Thymus (tissue), 11 donors: ENCODE measurements at regions not wholly inside any gene's neighbourhood (a gene's known extent, or its start where the extent isn't known, plus 50 kb on each side); places are given as distances from the start of the nearest gene placed in this dataset.

Experiments used
- DNase-seq, 9 donors: peaks; one replicate each; pipeline ENCODE4 v3.0.0-alpha.2; 2013; ENCODE audit warnings: low spot score in 9 of 9, low read depth in 6 of 9, missing footprints in 1 of 9
- H3K27ac ChIP-seq, 2 donors: one replicate each; pipeline ENCODE4 v1.5.1; 2013; ENCODE audit warnings: control low read depth in 1 of 2, low read depth in 1 of 2, low read length in 1 of 2, mild to moderate bottlenecking in 1 of 2, moderate library complexity in 1 of 2
- H3K27me3 ChIP-seq, 2 donors: one replicate each; pipeline ENCODE4 v1.5.1; 2013; ENCODE audit warnings: low read length in 1 of 2; ENCODE audit not compliant: control insufficient read depth in 2 of 2, insufficient read depth in 1 of 2
- H3K36me3 ChIP-seq, 2 donors: one replicate each; pipeline ENCODE4 v1.5.1; 2013; ENCODE audit warnings: low read length in 1 of 2, mild to moderate bottlenecking in 1 of 2, moderate library complexity in 1 of 2; ENCODE audit not compliant: control insufficient read depth in 2 of 2, insufficient read depth in 2 of 2
- H3K4me1 ChIP-seq, 2 donors: one replicate each; pipeline ENCODE4 v1.5.1; 2013; ENCODE audit warnings: low read length in 2 of 2; ENCODE audit not compliant: control insufficient read depth in 2 of 2, insufficient read depth in 2 of 2
- H3K4me3 ChIP-seq, 2 donors: one replicate each; pipeline ENCODE4 v1.5.1; 2013; ENCODE audit warnings: low read length in 2 of 2, control low read depth in 1 of 2, mild to moderate bottlenecking in 1 of 2
- H3K9me3 ChIP-seq, 2 donors: one replicate each; pipeline ENCODE4 v1.5.1; 2013; ENCODE audit warnings: low read length in 1 of 2, mild to moderate bottlenecking in 1 of 2; ENCODE audit not compliant: control insufficient read depth in 2 of 2, insufficient read depth in 1 of 2
- WGBS: extraction: QIAGEN DNeasy Blood & Tissue Kit; methylation state at CpG from one replicate; pipeline ENCODE4 v1.1.7; 2013; 5-methylcytosine and 5-hydroxymethylcytosine counted together
- donor health status: healthy.

DNA sequence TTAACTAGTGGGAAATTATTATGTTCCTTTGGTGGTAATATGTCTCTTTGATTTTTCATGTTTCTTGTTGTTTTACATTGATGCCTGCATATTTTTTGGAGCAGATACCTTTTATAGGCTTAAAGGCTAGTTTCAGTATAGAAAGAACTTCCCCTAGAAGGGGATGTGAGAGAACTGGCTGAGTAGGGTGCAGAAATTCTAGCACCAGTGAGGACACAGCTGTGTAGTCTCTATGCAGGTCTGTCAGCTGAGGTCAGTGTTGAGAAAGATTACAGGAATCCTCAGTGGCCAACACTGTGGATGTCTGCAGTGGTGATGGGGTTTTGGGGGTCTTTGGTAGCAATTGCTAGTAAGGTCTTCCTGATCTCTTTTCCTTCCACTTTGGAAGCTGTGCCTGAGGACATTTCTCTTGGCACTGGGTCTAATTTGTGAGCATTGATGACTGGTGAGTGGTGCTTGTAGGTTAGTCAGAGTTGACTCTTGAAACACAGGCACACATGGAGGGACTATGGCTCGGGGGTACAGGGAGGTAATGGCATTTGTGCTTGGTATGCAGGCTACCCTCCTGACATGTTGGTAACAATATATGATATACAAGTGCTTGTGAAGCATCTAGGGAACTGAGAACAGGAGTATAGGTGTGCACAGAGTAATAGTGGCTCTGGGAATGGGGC lies 221.4 kb downstream of the SPATA31D1 start:
- Histone ChIP-seq H3K9me3 (no peaks in the 10 kb centered on the region), H3K27me3 (no peaks in the 10 kb centered on the region), H3K4me1 (no peaks in the 10 kb centered on the region), H3K4me3 (no peak overlapping the region), H3K36me3 (no peaks in the 10 kb centered on the region), H3K27ac (no peak overlapping the region)
- DNase-seq: no peak
- 94% methylated on average over 1 of the region's 1 CpG for WGBS

DNA sequence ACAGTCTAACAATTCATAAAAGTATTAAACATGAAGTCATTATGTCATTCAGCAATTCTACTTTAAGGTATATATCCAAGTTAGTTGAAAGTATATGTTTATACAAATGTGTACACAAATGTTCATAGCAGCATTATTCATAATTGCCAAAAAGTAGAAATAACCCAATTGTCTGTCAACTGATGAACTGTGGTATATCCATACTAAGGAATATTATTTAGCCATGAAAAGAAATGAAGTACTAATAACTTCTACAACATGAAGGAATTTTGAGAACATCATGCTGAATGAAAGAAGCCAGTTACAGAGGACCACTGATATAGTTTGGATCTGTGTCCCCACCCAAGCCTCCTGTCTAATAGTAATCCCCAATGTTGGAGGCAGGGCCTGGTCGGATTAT lies 224.3 kb downstream of the SPATA31D1 start:
- H3K27me3 ChIP-seq: no peaks in the 10 kb centered on the region
- no peaks in the 10 kb centered on the region for H3K4me1 ChIP-seq
- no peak overlapping the region for H3K4me3 ChIP-seq
- no peak overlapping the region for H3K27ac ChIP-seq
- WGBS: 98% methylated on average over 1 of the region's 1 CpG
- no peak for DNase-seq
- no peaks in the 10 kb centered on the region for H3K36me3 ChIP-seq
- H3K9me3 ChIP-seq: no peaks in the 10 kb centered on the region

DNA sequence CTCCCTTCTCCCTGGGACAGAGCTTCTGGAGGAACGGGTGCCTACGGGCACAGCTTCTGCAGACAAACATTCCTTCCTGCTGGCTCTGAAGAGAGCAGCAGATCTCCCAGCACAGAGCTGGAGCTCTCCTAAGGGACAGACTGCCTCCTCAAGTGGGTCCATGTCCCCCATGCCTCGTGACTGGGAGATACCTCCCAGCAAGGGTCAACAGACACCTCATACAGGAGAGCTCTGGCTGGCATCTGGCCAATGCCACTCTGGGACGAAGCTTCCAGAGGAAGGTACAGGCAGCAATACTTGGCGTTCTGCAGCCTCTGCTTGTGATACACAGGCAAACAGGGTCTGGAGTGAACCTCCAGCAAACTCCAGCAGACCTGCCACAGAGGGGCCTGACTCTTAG lies 227.9 kb downstream of the SPATA31D1 start:
- 95% methylated on average over 5 of the region's 5 CpGs for WGBS
- no peak for DNase-seq
- no peaks in the 10 kb centered on the region for H3K27me3 ChIP-seq
- H3K4me1 ChIP-seq: no peaks in the 10 kb centered on the region
- no peaks in the 10 kb centered on the region for H3K36me3 ChIP-seq
- no peak overlapping the region for H3K4me3 ChIP-seq
- H3K27ac ChIP-seq: no peak overlapping the region
- H3K9me3 ChIP-seq: no peaks in the 10 kb centered on the region

DNA sequence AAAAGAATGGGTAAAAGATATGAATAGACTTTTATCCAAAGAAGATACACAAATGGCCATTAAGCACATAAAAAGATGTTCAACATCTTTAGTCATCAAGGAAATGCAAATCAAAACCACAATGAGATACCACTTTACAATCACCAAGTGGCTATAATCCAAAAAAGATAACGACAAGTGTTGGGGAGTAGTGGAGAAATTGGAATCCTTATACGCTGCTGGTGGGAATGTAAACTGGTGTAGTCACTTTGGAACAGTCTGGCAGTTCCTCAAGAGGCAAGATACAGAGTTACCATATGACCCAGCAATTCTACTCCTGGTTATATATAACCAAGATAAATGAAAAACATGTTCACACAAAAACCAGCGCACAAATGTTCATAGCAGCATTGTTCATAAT lies 234.9 kb downstream of the SPATA31D1 start:
- 94% methylated on average over 3 of the region's 3 CpGs for WGBS

DNA sequence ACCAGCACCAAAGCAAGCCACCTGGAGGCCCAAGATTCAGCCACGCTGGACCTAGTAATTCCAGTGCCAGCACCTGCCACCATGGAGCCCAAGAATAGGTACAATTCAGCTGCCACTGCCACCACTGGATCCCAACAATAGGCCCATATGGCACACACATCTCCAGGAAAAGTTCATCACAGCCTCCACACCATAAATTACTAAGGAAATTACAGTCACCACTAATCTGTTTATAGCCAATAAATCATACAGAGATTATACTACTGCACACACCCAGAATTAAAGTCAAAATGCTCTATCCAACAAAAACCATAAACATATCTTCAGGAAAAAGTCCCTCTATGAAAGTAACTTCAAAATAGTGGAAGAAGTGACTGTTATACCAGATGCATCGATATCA lies 242.8 kb downstream of the SPATA31D1 start:
- WGBS: 99% methylated on average over 2 of the region's 2 CpGs
- H3K4me3 ChIP-seq: no peak overlapping the region

More for the DNA sequence above, 234.9 kb downstream of the SPATA31D1 start:
- H3K27ac ChIP-seq: no peak overlapping the region
- H3K9me3 ChIP-seq: peaks cover 0 to 5% of the 10 kb centered on the region in 2 donors
- H3K27me3 ChIP-seq: no peaks in the 10 kb centered on the region
- H3K36me3 ChIP-seq: no peaks in the 10 kb centered on the region
- no peaks in the 10 kb centered on the region for H3K4me1 ChIP-seq
- no peak for DNase-seq
- no peak overlapping the region for H3K4me3 ChIP-seq

DNA sequence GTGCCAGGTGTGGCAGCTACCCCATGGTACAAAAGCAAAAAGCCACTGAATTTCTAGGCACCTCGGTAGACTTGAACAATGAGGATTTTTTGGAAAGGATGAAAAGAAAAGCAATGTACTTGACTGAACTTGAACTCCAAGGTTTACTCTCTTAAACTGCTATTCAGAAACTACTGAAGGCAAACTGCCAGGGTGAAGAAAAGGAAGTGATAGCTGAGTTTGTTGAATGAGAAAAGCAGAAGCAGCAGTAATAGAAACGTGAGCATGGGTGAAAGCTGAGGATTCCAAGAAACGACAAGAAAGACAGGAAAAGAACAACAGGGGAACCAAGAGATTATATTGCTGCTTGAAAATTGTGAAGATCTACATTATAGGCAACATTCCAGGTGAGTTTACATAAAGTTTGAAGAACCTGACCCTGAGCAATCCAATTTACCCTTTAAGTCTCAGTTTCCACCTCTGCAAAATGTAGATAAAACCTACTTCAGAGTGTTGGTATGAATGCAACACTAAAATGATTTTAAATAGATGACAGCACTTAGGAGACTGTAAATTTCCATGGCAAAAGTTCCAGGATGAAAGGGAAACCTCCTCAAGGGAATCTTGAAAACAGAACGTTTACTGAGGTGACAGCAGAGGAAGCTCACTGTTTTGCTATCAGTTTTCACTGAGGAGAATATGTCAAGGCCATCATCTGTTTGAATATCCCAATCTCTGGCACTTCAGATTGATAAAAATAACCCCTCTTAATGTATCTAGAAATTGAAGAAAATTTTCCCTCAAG lies 245.8 kb downstream of the SPATA31D1 start:
- H3K36me3 ChIP-seq: no peaks in the 10 kb centered on the region
- no peak overlapping the region for H3K27ac ChIP-seq
- H3K4me1 ChIP-seq: no peaks in the 10 kb centered on the region
- no peak for DNase-seq
- no peaks in the 10 kb centered on the region for H3K27me3 ChIP-seq
- H3K9me3 ChIP-seq: peaks cover 0 to 13% of the 10 kb centered on the region in 2 donors
- H3K4me3 ChIP-seq: no peak overlapping the region
- WGBS: 10% methylated on average over 4 of the region's 4 CpGs

More for the DNA sequence above, 242.8 kb downstream of the SPATA31D1 start:
- DNase-seq: no peak
- H3K9me3 ChIP-seq: peaks cover 0 to 18% of the 10 kb centered on the region in 2 donors
- H3K27me3 ChIP-seq: no peaks in the 10 kb centered on the region
- no peaks in the 10 kb centered on the region for H3K4me1 ChIP-seq
- H3K27ac ChIP-seq: no peak overlapping the region
- H3K36me3 ChIP-seq: no peaks in the 10 kb centered on the region

DNA sequence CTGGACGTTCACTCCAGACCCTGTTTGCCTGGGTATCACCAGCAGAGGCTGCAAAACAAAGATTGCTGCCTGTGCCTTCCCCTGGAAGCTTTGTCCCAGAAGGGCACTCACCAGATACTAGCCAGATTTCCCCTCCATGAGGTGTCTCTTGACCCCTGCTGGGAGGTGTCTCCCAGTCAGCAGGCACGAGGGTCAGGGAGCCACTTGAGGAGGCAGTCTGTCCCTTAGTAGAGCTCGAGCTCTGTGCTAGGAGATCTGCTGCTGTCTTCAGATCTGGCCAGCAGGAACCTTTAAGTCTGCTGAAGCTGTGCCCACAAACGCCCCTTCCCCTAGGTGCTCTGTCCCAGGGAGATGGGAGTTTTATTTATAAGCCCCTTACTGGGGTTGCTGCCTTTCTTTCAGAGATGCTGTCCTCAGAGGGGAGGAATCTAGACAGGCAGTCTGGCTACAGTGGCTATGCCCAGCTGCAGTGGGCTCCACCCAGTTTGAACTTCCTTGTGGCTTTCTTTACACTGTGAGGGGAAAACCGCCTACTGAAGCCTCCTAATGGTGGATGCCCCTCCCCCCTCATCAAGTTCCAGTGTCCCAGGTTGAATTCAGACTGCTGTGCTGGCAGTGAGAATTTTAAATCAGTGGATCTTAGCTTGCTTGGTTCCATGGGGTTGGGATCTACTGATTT lies 253.9 kb downstream of the SPATA31D1 start:
- Histone ChIP-seq H3K9me3 (peaks cover 2 to 11% of the 10 kb centered on the region in 2 donors), H3K36me3 (no peaks in the 10 kb centered on the region), H3K4me3 (no peak overlapping the region), H3K4me1 (no peaks in the 10 kb centered on the region), H3K27ac (no peak overlapping the region), H3K27me3 (no peaks in the 10 kb centered on the region)
- 77% methylated on average over 5 of the region's 5 CpGs for WGBS
- no peak for DNase-seq

DNA sequence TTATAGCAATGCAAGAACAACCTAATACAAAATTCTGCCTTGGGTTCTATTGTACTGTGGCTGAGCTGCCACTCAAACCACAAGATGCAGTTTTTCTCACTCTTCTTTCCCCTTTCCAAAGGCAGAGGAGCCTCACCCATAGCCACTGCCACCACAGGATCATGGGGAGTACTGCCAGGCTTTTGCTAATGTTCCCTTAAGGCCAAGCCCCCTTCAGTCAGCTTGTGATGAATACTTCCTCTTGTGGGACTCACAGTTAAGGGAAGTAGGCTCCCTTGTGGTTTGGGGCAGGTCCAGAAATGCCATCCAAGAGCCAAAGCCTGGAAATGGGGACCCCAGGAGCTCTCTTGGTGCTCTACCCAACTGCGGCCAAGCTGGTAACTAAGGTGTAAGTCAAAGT lies 258.7 kb downstream of the SPATA31D1 start:
- Histone ChIP-seq H3K27me3 (no peaks in the 10 kb centered on the region), H3K9me3 (peaks cover 2 to 5% of the 10 kb centered on the region in 2 donors), H3K4me3 (no peak overlapping the region), H3K36me3 (no peaks in the 10 kb centered on the region), H3K4me1 (no peaks in the 10 kb centered on the region), H3K27ac (no peak overlapping the region)
- peak in 2 of 9 donors; percentile 3 to 22 for DNase-seq
- 59% methylated on average over 1 of the region's 1 CpG for WGBS

DNA sequence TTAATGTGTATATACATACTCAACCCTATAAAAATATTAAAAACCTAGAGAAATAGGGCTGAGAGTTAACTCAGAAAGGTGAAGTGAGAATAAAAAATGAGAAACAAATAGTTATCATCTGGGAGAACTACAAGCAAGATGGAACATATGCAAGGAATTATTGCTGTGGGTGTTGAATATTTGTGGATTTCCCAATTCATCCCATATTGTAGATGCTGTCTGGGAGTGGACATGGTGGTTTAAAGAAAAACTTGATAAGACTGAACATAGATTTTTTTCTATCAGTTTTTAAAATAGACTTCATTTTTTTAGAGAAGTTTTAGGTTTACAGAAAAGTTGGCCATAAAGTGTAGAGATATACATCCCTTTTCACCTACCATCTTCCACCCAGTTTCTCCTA lies 263.5 kb downstream of the SPATA31D1 start:
- H3K9me3 ChIP-seq: peaks cover 0 to 3% of the 10 kb centered on the region in 2 donors
- DNase-seq: no peak

More for the DNA sequence above, 263.5 kb downstream of the SPATA31D1 start:
- H3K4me1 ChIP-seq: no peaks in the 10 kb centered on the region
- no peak overlapping the region for H3K4me3 ChIP-seq
- H3K27ac ChIP-seq: no peak overlapping the region
- H3K27me3 ChIP-seq: no peaks in the 10 kb centered on the region
- no peaks in the 10 kb centered on the region for H3K36me3 ChIP-seq
